BE2C (cell line): ENCODE measurements at regions not wholly inside any gene's neighbourhood (a gene's known extent, or its start where the extent isn't known, plus 50 kb on each side); places are given as distances from the start of the nearest gene placed in this dataset.

Experiments
- DNase-seq: peaks from one replicate; pipeline ENCODE4 v3.0.0-alpha.2; 2020
- H3K27me3 ChIP-seq: fragments of 250-450 bp; sonication (Bioruptor Pico); 2 replicates; pipeline ENCODE4 v1.5.1; 2020; ENCODE audit warnings: mild to moderate bottlenecking
- H3K36me3 ChIP-seq: fragments of 250-450 bp; sonication (Bioruptor Pico); 2 replicates; pipeline ENCODE4 v1.5.1; 2020; ENCODE audit warnings: mild to moderate bottlenecking
- H3K4me1 ChIP-seq: fragments of 250-450 bp; sonication (Bioruptor Pico); 2 replicates; pipeline ENCODE4 v1.5.1; 2020
- H3K4me3 ChIP-seq: 2 replicates; pipeline ENCODE4 v1.5.1; 2011; ENCODE audit warnings: low read depth, low read length
- H3K9me3 ChIP-seq: fragments of 250-450 bp; sonication (Bioruptor Pico); 2 replicates; pipeline ENCODE4 v1.5.1; 2020
- CTCF ChIP-seq: IDR thresholded peaks from 2 replicates; pipeline ENCODE4 v1.5.1; 2012; ENCODE audit warnings: mild to moderate bottlenecking, low read depth, low read length

GRCh38 chr12:125890971-125891370, 825.7 kb downstream of the AACS start:
- Histone ChIP-seq H3K4me3 (no peak overlapping the region), H3K4me1 (no peaks in the 10 kb centered on the region), H3K9me3 (peaks cover 2% of the 10 kb centered on the region; the same call in 1 of the 2 replicates), H3K36me3 (no peaks in the 10 kb centered on the region), H3K27me3 (no peaks in the 10 kb centered on the region)
- DNase-seq: no peak
- TF ChIP-seq CTCF: no peak

GRCh38 chr12:125892276-125892675, 827.0 kb downstream of the AACS start:
- no peak for TF ChIP-seq CTCF
- Histone ChIP-seq H3K36me3 (no peaks in the 10 kb centered on the region), H3K4me1 (no peaks in the 10 kb centered on the region), H3K27me3 (no peaks in the 10 kb centered on the region), H3K9me3 (peaks cover 2% of the 10 kb centered on the region; the same call in 1 of the 2 replicates), H3K4me3 (no peak overlapping the region)
- DNase-seq: no peak

GRCh38 chr12:125902991-125903390, 837.8 kb downstream of the AACS start:
- no peaks in the 10 kb centered on the region for H3K27me3 ChIP-seq
- H3K4me1 ChIP-seq: no peaks in the 10 kb centered on the region
- no peaks in the 10 kb centered on the region; the same call in 1 of the 2 replicates for H3K9me3 ChIP-seq
- TF ChIP-seq CTCF: no peak
- DNase-seq: no peak
- no peak overlapping the region for H3K4me3 ChIP-seq
- no peaks in the 10 kb centered on the region for H3K36me3 ChIP-seq

GRCh38 chr12:125907351-125907750, 842.1 kb downstream of the AACS start:
- TF ChIP-seq CTCF: no peak
- no peaks in the 10 kb centered on the region for H3K36me3 ChIP-seq
- no peak for DNase-seq

GRCh38 chr12:125919856-125920470, 854.7 kb downstream of the AACS start:
- H3K4me3 ChIP-seq: no peak overlapping the region
- H3K9me3 ChIP-seq: no peaks in the 10 kb centered on the region
- H3K4me1 ChIP-seq: no peaks in the 10 kb centered on the region
- no peak for TF ChIP-seq CTCF
- H3K36me3 ChIP-seq: no peaks in the 10 kb centered on the region
- DNase-seq: no peak
- H3K27me3 ChIP-seq: no peaks in the 10 kb centered on the region

More at GRCh38 chr12:125907351-125907750, 842.1 kb downstream of the AACS start:
- Histone ChIP-seq H3K9me3 (no peaks in the 10 kb centered on the region; the same call in 1 of the 2 replicates), H3K27me3 (no peaks in the 10 kb centered on the region), H3K4me3 (no peak overlapping the region), H3K4me1 (no peaks in the 10 kb centered on the region)

- H3K9me3 ChIP-seq: no peaks in the 10 kb centered on the region; the same call in 1 of the 2 replicates
- no peak for TF ChIP-seq CTCF
- H3K4me3 ChIP-seq: no peak overlapping the region
- H3K36me3 ChIP-seq: no peaks in the 10 kb centered on the region
- no peak for DNase-seq
- no peaks in the 10 kb centered on the region for H3K4me1 ChIP-seq
- no peaks in the 10 kb centered on the region for H3K27me3 ChIP-seq
Observed at GRCh38 chr12:125922330-125922729, 857.1 kb downstream of the AACS start.
